SHP77 treated with DMSO at 0.1 percent for 48 hours (cell line): ENCODE measurements at regions not wholly inside any gene's neighbourhood (a gene's known extent, or its start where the extent isn't known, plus 50 kb on each side); places are given as distances from the start of the nearest gene placed in this dataset.

ENCODE experiments used
- DNase-seq: peaks from one replicate; lab custom pipeline; 2025; lab: John Stamatoyannopoulos, UW

DNA sequence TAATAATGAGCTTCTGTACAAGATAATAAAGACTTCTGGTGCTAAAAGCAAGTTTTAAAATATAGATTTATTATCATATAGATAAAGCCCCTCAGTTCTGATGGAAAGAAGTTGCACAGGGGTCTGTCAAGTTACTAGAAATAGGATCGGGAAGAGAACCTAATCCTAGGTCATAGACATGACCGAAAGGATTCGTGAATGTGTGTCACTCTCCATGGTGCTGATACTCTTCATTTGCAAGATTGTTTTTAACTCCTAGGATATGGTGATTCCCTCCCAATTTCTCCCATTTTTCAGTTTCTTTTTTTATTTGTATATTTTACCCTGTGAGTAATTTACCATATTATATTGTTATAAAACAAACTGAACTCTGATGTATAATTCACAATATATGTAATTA is 58.9 kb upstream of the CTNNA2 start:
- no peak for DNase-seq

DNA sequence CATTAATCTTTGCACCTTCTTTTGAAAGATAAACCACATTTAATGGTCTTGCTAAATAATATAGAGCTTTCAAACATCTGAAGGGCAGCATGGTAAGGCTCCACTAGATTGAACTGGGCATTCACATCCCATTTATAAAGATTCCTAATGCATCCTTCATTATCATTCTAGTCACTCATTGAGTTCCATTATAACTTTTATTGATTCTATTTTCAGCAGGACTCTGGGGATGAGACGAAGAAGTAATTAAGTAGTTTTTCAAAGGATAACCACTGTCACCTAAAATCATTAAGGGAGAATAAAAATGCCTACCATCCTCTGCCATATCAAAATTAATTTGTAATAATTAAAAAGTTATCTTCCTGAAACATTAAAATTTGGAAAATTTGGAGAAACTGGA is 60.2 kb upstream of the CTNNA2 start:
- DNase-seq, result no peak

GRCh38 chr2:79447463-79447862 is 65.4 kb upstream of the CTNNA2 start:
- no peak for DNase-seq

DNA sequence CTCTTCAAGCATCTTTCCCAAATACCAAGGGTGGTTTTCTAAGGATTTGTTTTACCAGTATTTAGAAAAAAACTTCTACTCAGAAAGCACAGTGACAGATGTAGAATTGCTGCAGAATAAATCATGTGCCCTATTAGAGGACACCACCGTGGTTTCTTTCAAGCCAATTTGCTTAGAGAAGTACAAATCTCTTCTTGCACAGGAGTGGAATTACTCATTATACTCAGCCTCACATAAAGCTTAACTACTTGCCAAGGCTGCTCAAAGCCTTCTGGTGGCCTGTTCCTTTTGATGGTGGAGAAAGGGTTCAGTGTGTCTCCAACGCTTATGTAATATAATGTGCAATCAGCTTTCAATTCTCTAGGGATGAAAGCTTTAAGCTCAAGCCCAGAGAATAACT is 66.5 kb upstream of the CTNNA2 start:
- no peak for DNase-seq

GRCh38 chr2:79437433-79438267 is 75.2 kb upstream of the CTNNA2 start:
- no peak for DNase-seq

- no peak for DNase-seq
Measured at GRCh38 chr2:79434362-79434761, 78.5 kb upstream of the CTNNA2 start.

- no peak for DNase-seq
Measured at GRCh38 chr2:79432731-79433146, 80.1 kb upstream of the CTNNA2 start.

DNA sequence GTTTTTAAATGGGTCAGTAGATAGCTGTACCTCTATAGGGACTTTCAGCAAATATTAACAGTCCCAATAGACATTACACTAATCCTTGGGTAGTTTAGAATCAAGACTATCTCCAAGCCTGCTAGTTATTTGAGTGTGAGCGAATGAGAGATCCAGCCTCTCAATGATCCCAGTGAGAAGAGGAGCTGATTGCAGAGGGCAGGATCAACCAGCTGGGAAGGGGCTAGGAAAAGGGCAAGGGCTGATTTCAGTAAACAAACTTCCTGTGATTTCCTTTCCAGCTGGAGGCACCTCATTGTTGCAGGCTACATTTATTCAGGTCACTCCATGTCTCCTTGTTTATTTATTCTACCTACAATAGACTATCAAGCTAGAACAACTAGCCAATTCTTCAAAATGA is 84.1 kb upstream of the CTNNA2 start:
- no peak for DNase-seq

DNA sequence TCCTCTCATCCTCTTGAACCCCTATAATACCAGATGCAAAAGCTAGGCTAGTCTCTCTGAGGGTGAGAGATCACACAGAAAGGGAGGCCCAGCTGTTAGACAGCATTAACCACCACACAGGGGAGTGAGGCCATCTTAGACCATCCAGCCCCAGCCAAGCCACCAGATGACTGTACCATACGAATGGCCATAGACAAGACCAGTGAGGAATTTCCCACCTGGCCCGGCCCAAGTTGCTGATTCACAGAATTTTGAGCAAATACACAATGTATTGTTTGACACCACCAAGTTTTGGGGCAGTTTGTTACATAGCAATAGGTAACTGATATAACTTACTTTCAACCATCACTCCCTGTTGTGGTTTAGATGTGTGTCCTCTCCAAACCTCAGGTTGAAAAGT is 98.2 kb upstream of the CTNNA2 start:
- no peak for DNase-seq

DNA sequence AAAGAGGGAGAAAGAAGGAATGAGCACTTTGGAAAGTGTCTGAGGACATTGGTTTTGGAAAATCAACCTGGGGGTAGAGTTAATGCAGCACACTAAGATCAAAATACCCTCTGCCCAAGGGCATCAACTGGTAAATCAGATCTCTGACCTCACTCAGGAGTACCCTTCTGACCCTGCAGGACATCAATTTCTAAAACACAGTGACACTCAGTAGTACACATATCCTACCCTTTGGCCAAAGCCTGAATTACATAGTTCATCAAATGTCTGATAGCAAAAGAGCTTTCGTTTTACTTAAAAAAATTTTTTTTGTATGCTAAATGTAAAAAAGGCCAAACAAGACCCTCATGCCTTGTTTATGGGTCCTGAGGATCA is 118.4 kb upstream of the CTNNA2 start:
- DNase-seq, result no peak

- DNase-seq, result no peak
Measured at GRCh38 chr2:79393806-79394484, 118.9 kb upstream of the CTNNA2 start.

DNA sequence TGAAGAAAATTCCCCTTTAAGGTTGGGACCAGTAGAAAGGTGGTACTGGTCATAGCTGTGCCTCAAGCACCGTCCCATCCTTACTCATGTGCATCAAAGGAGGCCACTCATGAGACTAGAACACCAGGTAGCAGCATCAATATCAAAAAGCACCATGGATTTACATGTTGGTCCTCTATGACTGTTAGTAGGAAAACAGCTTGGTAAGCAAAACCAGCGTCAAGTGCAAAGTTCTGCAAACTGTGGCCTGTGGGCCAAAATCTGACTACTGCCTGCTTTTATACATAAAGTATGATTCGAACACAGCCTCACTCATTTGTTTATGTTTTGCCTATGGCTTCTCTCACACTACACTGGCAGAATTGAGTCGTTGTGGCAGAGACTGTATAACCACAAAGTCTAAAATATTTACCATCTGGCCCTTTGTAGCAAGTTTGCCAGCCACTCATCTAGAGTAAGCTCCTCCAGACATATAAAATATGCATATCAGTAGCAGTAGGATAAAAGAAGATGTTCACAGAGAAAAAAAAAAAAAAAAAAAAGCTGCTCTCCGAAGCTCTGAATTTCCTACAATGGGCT is 119.7 kb upstream of the CTNNA2 start:
- no peak for DNase-seq

- no peak for DNase-seq
Measured at GRCh38 chr2:79389481-79389880, 123.4 kb upstream of the CTNNA2 start.

DNA sequence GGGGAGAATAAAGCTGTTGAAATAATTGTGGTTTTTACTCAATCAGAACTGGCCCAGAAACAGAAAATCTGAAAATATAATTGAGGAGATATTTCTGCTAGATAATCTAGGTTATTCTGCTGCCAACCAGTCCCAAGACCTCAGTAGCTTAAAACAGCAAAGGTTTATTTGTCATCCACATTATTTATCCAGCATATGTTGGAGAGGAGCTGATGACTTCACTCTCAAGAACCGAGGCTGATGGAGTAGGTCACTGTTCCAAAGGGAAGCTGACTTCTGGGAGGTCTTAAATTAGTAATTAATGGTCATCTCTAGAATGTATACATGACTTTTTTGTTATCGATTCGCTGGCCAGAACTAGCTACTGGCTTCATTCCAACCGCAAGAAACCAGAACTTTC is 124.8 kb upstream of the CTNNA2 start:
- no peak for DNase-seq

- DNase-seq, result no peak
Measured at GRCh38 chr2:79387431-79387830, 125.4 kb upstream of the CTNNA2 start.

GRCh38 chr2:79383681-79384080 is 129.2 kb upstream of the CTNNA2 start:
- no peak for DNase-seq

DNA sequence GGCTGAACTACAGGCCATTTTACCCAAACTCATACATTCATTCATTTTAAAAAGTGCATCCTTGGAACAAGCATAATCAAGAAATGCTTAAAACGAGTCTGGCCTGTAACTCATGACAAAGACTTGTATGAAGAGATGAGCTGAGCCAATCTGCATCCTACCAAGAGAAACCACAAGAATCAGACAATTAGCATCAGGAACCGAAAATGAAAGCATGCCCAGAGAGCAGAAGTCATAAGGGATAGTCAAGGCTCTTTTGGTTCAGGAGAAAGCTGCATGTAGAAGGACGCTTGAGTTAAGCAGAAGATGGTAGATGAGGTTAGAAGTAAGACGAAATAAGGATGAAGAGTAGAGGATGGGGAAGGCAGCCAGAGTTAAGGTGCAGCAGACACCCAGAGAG is 137.0 kb upstream of the CTNNA2 start:
- no peak for DNase-seq

DNA sequence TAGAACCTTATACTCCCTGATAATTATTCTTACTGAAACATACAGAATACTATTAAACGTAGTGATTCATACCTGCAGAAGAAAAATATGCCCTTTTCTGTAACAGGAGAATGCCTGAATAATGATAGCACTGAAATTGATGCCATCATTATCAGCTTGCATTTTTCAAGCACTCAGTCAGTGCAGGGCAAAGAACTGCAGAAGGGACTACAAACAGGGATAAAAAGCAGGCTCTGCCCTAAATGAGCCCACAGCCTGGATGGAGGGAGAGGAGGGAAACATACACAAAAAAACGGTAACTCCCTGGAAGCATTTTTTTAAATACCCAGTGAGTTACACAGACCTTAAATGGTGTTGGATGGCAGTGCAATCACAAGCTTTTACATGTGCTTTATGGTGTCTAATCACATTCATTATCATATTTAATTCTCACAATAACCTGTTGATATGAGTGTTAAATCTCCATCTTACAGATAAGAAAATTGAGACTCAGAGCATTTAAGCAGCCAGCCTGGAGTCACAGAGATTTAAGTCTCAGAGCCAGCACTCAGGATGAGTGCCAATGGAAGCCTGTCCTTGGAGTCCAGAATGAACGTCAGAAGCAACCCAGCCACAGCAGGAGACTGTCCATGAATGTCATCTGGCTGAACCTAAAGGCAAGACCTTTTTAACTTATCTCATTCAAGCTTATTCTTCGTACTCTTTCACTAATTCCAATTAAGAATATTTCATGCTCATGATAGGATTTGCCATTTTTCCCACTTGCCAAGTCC is 139.3 kb upstream of the CTNNA2 start:
- DNase-seq, result no peak

- DNase-seq, result no peak
Measured at GRCh38 chr2:79370976-79371538, 141.8 kb upstream of the CTNNA2 start.

GRCh38 chr2:79369127-79369526 is 143.7 kb upstream of the CTNNA2 start:
- DNase-seq, result no peak

- no peak for DNase-seq
Measured at GRCh38 chr2:79368116-79368630, 144.7 kb upstream of the CTNNA2 start.

- DNase-seq, result no peak
Measured at GRCh38 chr2:79359419-79359818, 153.4 kb upstream of the CTNNA2 start.
